ENCODE measurements at regions not wholly inside any gene's neighbourhood (a gene's known extent, or its start where the extent isn't known, plus 50 kb on each side); places are given as distances from the start of the nearest gene placed in this dataset.

DNA sequence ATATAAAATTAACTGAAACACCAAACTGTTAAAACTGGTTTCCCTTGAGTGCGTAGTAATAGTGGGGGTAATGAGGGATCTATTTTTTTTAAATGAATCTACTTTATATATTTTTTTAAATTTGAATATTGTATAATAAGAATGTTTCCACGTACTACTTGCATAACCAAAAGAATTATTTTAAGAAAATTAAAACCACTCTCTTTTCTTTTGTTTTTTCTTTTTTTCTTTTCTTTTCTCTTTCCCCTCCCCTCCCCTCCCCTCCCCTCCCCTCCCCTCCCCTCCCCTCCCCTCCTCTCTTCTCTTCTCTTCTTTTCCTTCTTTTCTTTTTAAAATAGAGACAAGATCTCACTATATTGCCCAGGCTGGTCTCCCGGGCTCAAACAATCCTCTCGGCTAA is 166.9 kb upstream of the MID1 start:
- TF ChIP-seq MXI1 (IDR thresholded peaks at IDR 0.05; ENCODE audit: borderline replicate concordance, low read depth, low read length) (no peak), MAZ (IDR thresholded peaks at IDR 0.05; ENCODE audit: borderline replicate concordance, low read depth, low read length) (no peak)
- Histone ChIP-seq H4K20me1 (ENCODE audit: insufficient read depth, low read length) (no peaks in the 10 kb centered on the region), H3K9me3 (ENCODE audit: control insufficient read depth, insufficient read depth, low read length) (no peaks in the 10 kb centered on the region), H3K56ac (ENCODE audit: extremely low read depth, insufficient read depth, low read length) (no peak overlapping the region), H3K4me1 (ENCODE audit: control insufficient read depth, insufficient read depth, low read length) (peaks cover 2% of the 10 kb centered on the region), H2AFZ (replicated peaks; ENCODE audit: low read length, poor library complexity) (no peak overlapping the region), H3K4me2 (ENCODE audit: low read depth, low read length) (no peak overlapping the region), H2BK5ac (ENCODE audit: low read depth, low read length, poor library complexity, severe bottlenecking) (no peak overlapping the region), H3K9me1 (ENCODE audit: insufficient read depth, low read length) (no peaks in the 10 kb centered on the region), H2AK5ac (ENCODE audit: low read depth, low read length) (no peak overlapping the region), H3K23ac (ENCODE audit: low read depth, low read length) (no peak overlapping the region), H4K91ac (ENCODE audit: insufficient read depth, low read depth, low read length) (no peak overlapping the region), H4K5ac (ENCODE audit: low read depth, low read length) (no peak overlapping the region), H3K14ac (replicated peaks; ENCODE audit: low read depth, low read length) (no peak overlapping the region), H3K27ac (ENCODE audit: insufficient read depth, low read length) (no peak overlapping the region), H2BK20ac (ENCODE audit: low read depth, low read length) (no peak overlapping the region), H4K8ac (ENCODE audit: low read depth in 2 of 2, low read length in 2 of 2) (no peak overlapping the region), H3K4me3 (ENCODE audit: insufficient read depth, low read depth, low read length) (no peak overlapping the region), H3K4ac (ENCODE audit: low read depth, low read length) (no peak overlapping the region), H3K79me1 (ENCODE audit: low read depth in 1 of 2, low read length in 2 of 2) (no peaks in the 10 kb centered on the region), H3K27me3 (ENCODE audit: control insufficient read depth, insufficient read depth, low read length) (no peaks in the 10 kb centered on the region), H2BK15ac (ENCODE audit: low read depth, low read length) (no peak overlapping the region), H2AK9ac (replicated peaks; ENCODE audit: low read depth, low read length, poor library complexity) (no peak overlapping the region), H2BK120ac (ENCODE audit: low read depth, low read length) (no peak overlapping the region), H3K36me3 (ENCODE audit: control insufficient read depth, insufficient read depth, low read length) (no peaks in the 10 kb centered on the region), H3K9ac (ENCODE audit: low read depth, low read length) (no peak overlapping the region), H3K18ac (ENCODE audit: low read depth, low read length) (no peak overlapping the region)
- intact Hi-C loops (cut with micrococcal nuclease): no loop called here
- ATAC-seq (ENCODE audit: low read depth): no peak
- dilution Hi-C loops (cut with HindIII; ENCODE audit: low sequenced_read_pairs, unreplicated experiment): no loop called here
- WGBS, 2 experiments (ENCODE audit: extremely low coverage in 2 of 2, insufficient read length in 1 of 2): no CpG with 5 or more reads among the region's 4 CpGs
- in situ Hi-C loops (cut with MboI; ENCODE audit: low sequenced_read_pairs): no loop called here
- POLR2A ChIA-PET (ENCODE audit: unreplicated experiment): no interaction called here
- no peak for DNase-seq
- CTCF ChIA-PET: no interaction called here
- BruUV-seq (replicated peaks): no TSS peak
